ENCODE measurements at regions not wholly inside any gene's neighbourhood (a gene's known extent, or its start where the extent isn't known, plus 50 kb on each side); places are given as distances from the start of the nearest gene placed in this dataset.

DNA sequence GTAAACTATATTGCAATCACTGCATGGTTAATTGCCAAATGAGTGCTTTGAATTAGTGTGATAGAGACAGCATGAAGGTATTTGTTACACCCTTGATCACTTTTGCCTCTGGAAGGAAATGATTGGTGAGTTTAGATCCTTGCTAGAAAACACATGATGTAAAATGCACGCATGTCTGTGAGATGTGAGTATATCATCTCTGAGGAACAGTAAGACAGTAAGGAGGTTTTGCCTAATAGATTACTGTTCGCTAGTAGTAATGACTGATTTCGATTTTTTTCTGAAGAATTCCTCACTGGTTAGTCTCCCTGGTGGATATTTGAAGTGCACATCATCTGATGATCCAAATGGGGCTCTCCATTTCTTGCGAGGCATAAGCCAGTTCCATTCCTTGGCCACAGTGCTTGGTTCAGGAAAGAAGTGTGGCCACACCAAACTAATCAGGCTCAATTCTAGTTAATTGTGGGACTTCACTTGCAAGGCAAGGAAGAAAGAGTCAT, 156.4 kb upstream of the ADRA1B start:
- no peak for DNase-seq (ENCODE audit: low spot score)

DNA sequence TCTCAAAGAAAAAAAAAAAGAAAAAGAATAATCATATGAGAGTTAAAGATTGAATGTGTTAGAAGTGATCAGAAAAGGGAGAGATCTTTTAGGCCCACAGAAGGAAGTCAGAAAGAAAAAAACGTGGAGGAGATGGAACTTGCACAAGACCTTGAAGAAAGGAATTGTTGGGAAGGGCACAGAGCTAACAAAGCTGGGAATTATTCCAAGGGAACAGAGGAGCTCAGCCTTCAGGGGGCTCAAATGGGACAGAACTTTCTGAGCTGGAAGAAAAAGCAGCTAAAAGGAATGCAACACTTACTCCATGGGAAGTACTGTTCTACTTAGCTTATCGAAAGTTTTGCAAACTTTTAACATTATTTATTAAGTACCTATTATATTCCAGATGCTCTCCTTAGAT, 153.4 kb upstream of the ADRA1B start:
- DNase-seq (ENCODE audit: low spot score): no peak

- DNase-seq (ENCODE audit: low spot score): no peak
Measured at GRCh38 chr5:159763562-159763961, 152.7 kb upstream of the ADRA1B start.

- peak; percentile 89 for DNase-seq (ENCODE audit: low spot score)
Measured at GRCh38 chr5:159764283-159765134, 151.8 kb upstream of the ADRA1B start.

DNA sequence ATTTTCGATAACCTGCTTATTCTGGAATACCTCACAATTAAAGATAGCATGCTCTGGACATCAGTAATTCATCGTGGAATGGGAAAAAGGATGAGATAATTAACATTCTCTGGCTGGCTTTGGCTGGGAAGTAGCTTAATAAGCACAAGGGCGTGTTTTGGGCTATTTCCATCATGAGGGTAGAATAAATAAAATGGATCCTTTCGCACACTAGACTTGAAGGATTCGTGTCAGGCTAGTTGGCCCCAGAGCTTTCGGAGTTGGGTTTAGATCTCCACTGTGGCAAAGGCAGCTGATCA, 151.2 kb upstream of the ADRA1B start:
- no peak for DNase-seq (ENCODE audit: low spot score)

GRCh38 chr5:159765760-159766517, 150.3 kb upstream of the ADRA1B start:
- DNase-seq (ENCODE audit: low spot score): no peak

- DNase-seq (ENCODE audit: low spot score): no peak
Measured at GRCh38 chr5:159768243-159768642, 148.0 kb upstream of the ADRA1B start.

DNA sequence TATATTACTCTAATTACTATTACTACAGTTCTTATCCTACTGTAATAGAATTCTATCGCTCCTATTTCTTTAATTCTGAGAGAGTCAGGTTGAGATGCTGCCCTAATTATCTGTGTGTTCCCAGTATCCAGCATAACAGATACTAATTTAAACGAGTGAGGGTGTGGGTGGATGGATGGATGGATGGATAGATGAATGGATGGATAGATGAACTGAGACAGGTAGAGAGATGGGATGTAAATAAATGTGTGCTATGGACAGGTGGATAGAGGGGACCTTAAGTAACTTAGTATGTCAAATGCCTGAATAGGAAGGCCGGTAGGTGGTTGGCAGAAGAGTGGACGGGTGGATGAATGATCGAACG, 143.6 kb upstream of the ADRA1B start:
- no peak for DNase-seq (ENCODE audit: low spot score)

DNA sequence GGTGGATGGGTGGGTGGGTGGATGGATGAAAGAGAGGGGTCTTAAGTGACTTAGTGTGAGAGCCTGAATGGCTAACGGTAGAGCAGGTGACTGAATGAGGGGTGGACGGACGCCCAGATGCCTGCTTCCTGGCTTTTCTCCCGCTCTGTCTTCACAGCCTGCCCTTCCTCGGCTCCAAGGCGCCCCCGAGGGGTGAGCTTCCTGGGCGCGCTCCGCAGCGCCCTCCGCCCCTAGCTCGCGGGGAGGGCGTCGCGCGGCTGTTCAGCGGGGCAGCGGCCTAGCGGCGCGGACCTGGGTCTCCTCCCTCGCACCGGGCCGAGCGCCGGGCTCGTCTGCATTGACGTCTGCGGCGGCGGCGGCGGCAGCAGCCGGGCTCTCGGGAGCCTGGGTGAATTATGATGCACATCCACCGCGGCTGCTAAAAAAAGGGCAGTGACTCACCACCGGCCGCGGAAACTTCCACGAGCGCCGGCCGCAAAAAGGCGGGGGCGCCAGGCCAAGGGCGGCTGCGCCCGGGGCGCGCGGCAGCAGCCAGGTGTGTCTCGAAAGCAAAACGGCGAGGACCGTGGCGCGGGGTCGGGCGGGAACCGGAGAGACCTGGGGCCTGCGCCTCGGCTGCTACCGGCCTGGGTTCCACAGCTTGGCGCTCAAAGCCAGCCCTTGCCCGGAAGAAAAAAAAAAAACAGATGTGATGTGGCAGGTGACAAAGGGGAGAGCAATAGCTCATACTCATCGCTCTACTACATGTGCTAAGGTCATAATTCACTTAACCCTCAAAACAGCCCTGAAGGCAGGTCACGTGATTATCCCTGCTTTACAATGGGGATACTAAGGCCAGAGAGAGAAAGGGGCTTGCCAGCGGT, 143.0 kb upstream of the ADRA1B start:
- peak; percentile 91 for DNase-seq (ENCODE audit: low spot score)

GRCh38 chr5:159774476-159775031, 141.7 kb upstream of the ADRA1B start:
- no peak for DNase-seq (ENCODE audit: low spot score)

DNA sequence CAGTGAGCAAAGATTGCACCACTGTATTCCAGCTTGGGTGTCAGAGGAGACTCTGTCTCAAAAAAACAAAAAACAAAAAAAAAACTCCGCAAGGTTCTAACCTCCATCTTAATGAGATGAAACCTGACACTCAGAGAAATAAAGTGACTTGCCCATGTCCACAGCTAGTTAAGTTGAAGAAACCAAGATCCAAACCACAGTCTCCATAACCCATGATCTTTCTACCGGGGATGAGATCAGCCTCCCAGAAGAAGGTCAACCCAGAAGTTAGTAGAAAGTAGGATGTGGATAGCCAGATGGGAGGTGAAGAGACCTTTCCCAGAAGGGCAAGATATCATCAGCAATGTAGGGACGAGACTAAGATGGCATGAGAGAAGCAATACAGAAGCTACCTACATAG, 140.4 kb upstream of the ADRA1B start:
- DNase-seq (ENCODE audit: low spot score): no peak

DNA sequence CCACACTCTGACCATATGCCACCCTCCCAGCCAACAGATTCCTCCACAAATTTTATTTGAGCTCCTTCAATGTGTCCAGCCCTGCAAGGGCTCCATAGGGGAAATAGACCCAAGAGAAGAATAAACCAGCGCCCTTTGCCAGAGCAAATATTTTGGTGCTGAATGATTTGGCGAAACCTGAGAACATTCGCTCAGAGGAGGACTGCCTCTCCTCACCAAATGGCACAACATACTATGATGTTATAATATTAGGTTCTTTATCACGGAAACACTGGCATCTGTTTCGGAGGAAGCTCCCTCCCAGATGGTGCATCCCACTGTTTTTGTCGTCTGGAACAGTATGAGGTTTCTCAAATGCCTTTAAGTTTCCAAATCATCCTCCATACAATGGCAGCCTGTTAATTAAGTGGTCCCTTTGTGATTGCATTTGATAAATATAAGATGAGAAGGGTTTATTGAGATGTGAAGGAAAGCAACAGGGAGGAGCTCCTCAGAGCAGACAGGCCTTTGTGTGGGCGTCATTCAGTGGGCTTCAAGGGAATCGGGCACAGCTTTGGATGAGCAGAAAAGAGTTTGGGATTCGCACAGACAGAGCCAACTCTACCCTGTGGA, 139.1 kb upstream of the ADRA1B start:
- no peak for DNase-seq (ENCODE audit: low spot score)

- DNase-seq (ENCODE audit: low spot score): no peak
Measured at GRCh38 chr5:159779481-159779880, 136.8 kb upstream of the ADRA1B start.

GRCh38 chr5:159780246-159780645, 136.0 kb upstream of the ADRA1B start:
- no peak for DNase-seq (ENCODE audit: low spot score)

- DNase-seq (ENCODE audit: low spot score): no peak
Measured at GRCh38 chr5:159781626-159782157, 134.6 kb upstream of the ADRA1B start.

GRCh38 chr5:159782197-159782994, 133.9 kb upstream of the ADRA1B start:
- DNase-seq (ENCODE audit: low spot score): no peak

DNA sequence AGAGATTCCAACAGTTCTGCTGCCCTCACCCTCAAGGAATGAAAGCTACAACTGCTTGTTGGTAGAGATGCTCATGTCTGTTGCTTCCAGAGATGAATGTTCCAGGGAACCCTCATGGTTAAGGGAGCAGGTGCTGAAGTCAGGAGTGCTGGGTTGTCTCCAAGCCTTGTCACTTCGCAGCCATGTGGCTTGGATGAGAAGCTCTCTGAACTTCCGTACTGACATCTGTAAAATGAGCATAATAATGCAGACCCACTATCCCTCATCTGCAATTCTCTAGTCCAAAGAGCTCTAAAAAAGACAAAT, 133.3 kb upstream of the ADRA1B start:
- DNase-seq (ENCODE audit: low spot score): no peak

DNA sequence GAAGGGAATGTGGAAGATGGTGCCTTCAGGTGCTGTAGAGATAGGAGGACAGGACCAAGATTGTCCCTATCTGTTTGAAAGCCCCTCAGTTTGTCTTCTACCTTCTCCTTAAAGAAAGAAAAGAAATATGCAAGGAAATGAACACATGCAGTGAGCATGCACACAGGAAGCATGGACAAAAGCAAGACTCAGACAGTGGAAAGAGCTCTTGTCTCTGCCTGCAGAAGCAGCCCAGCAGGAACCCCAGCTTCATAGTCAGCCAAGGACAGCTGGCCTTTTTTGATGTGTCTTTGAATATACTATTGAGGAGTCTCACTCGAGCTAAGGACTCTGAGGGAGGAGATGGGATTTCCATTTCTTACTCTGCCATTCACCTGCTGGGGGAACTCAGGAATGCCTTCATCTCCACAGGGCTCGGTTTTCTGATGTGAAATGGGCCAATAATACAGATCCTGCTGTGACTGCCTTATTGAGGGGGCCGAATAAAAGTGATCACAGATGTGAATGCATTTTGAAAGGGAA, 132.5 kb upstream of the ADRA1B start:
- no peak for DNase-seq (ENCODE audit: low spot score)

DNA sequence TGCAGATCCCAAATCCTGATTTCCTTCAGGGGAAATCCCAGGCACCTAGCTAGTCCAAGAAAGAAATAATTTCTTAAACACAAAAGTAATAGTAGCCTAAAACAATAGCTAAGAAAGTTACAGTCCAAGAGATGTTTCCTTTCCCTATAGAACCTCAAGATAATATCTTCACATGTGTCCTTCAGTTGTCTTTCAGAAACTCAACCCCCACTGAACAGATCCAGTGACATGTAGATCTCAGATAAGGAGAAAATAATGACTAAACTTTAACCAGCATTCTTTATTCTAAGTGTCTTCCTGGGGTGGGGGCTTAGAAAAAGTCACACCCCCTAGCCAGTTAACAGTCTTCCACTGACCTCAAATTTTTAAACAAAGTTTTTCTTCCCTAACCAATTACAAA, 131.3 kb upstream of the ADRA1B start:
- DNase-seq (ENCODE audit: low spot score): no peak

- DNase-seq (ENCODE audit: low spot score): no peak
Measured at GRCh38 chr5:159785656-159786055, 130.6 kb upstream of the ADRA1B start.

- DNase-seq (ENCODE audit: low spot score): no peak
Measured at GRCh38 chr5:159786201-159786600, 130.1 kb upstream of the ADRA1B start.

Data from AG08396 (cell line).